Breast epithelium (tissue), 4 donors: ENCODE measurements at regions not wholly inside any gene's neighbourhood (a gene's known extent, or its start where the extent isn't known, plus 50 kb on each side); places are given as distances from the start of the nearest gene placed in this dataset.

Experiments
- DNase-seq, 2 donors: peaks; one replicate each; pipeline ENCODE4 v3.0.0-alpha.2; 2019; ENCODE audit warnings: low spot score in 2 of 2
- H3K27ac ChIP-seq, 2 donors: fragments of 200-600 bp; sonication (generic) in 1 of 2; one replicate each; pipeline ENCODE4 v1.5.1; 2016 to 2019; ENCODE audit warnings: mild to moderate bottlenecking in 1 of 2
- H3K27me3 ChIP-seq, 2 donors: fragments of 200-600 bp; sonication (generic) in 1 of 2; one replicate each; pipeline versions ENCODE4 v1.5.1 to v1.6.0; 2017 to 2019; ENCODE audit warnings: control low read depth in 1 of 2, mild to moderate bottlenecking in 1 of 2
- H3K36me3 ChIP-seq: fragments of 200-600 bp; one replicate; pipeline ENCODE4 v1.5.1; 2019
- H3K4me1 ChIP-seq, 2 donors: fragments of 200-600 bp; sonication (generic); one replicate each; pipeline ENCODE4 v1.5.1; 2016 to 2019; ENCODE audit warnings: control low read depth in 1 of 2
- H3K4me3 ChIP-seq, 3 donors: fragments of 200-600 bp; sonication (generic); 1 replicate in 2 of 3; 2 replicates in 1 of 3; pipeline ENCODE4 v1.5.1; 2016 to 2019; ENCODE audit warnings: mild to moderate bottlenecking in 3 of 3, moderate library complexity in 2 of 3
- H3K9me3 ChIP-seq, 2 donors: fragments of 200-600 bp; sonication (generic) in 1 of 2; one replicate each; pipeline ENCODE4 v1.5.1; 2016 to 2019; ENCODE audit warnings: control low read depth in 1 of 2
- POLR2A ChIP-seq: fragments of 450-650 bp; IDR thresholded peaks from one replicate; pipeline ENCODE4 v1.6.1; 2016; ENCODE audit warnings: antibody characterized with exemption, mild to moderate bottlenecking, moderate library complexity
- POLR2AphosphoS5 ChIP-seq, 3 donors: sonication (generic); formaldehyde crosslinking; IDR thresholded peaks; one replicate each; pipeline ENCODE4 v1.6.1; 2017; ENCODE audit warnings: antibody characterized with exemption in 3 of 3
- intact Hi-C: fragments of 100-400 bp; cut with DNase I; formaldehyde crosslinking; loops from one replicate; pipeline ENCODE4 v1.15.1; 2023; ENCODE audit warnings: low total_unique reads
- TF ChIP-seq, protein P1 (sequence below), 3 donors: fragments of 450-650 bp; IDR thresholded peaks; one replicate each; pipeline ENCODE4 v1.5.1; 2016 to 2017; ENCODE audit warnings: antibody characterized with exemption in 3 of 3, mild to moderate bottlenecking in 3 of 3, moderate library complexity in 3 of 3

DNA sequence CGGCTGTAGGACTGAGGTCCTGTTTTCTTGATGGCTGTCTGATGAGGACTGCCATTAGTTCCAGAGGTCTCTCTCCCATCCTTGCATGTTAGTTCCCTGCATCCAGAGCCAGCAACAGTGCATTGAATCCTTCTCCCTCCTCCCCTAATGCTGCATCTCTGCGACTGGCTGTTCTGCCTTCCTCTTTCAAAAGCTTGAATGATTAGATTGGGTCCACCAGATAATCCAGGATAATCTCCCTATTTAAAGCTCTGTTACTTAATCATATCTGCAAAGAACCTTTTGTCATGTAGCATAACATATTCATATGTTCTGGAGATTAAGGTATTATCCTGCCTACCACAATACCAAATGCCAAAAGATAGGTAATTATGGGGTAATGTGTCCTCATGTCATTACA lies 377.5 kb downstream of the GPATCH2 start:
- DNase-seq: no peak
- Histone ChIP-seq H3K9me3 (no peaks in the 10 kb centered on the region), H3K4me3 (no peak overlapping the region), H3K27ac (no peak overlapping the region), H3K36me3 (no peaks in the 10 kb centered on the region), H3K4me1 (no peaks in the 10 kb centered on the region), H3K27me3 (no peaks in the 10 kb centered on the region)
- TF ChIP-seq POLR2AphosphoS5 (IDR thresholded peaks at IDR 0.05) (no peak), POLR2A (no peak)
- TF ChIP-seq, protein P1, sequence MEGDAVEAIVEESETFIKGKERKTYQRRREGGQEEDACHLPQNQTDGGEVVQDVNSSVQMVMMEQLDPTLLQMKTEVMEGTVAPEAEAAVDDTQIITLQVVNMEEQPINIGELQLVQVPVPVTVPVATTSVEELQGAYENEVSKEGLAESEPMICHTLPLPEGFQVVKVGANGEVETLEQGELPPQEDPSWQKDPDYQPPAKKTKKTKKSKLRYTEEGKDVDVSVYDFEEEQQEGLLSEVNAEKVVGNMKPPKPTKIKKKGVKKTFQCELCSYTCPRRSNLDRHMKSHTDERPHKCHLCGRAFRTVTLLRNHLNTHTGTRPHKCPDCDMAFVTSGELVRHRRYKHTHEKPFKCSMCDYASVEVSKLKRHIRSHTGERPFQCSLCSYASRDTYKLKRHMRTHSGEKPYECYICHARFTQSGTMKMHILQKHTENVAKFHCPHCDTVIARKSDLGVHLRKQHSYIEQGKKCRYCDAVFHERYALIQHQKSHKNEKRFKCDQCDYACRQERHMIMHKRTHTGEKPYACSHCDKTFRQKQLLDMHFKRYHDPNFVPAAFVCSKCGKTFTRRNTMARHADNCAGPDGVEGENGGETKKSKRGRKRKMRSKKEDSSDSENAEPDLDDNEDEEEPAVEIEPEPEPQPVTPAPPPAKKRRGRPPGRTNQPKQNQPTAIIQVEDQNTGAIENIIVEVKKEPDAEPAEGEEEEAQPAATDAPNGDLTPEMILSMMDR (IDR thresholded peaks at IDR 0.05): no peak
- intact Hi-C loops: no loop called here

DNA sequence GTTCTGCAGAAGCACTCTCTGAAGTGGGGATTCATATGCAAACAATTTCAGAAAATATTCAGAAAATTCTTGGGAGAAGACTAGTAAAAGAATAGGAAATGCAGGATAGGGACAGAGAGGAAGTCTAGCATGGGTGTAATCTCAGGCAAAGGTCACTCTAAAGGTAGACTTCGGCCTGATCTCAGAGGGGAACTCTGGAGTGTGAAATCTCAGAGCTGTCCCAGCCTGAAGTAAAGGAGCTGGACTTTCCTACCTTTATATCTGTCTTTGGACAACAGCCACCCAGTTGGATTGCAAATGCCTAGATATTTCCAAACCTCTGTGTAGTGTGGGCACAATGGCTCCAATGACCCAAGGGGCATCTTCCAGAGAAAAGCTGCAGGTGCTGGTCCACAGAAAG lies 379.8 kb downstream of the GPATCH2 start:
- TF ChIP-seq POLR2AphosphoS5 (IDR thresholded peaks at IDR 0.05): no peak
- TF ChIP-seq, protein P1 (IDR thresholded peaks at IDR 0.05): no peak
- TF ChIP-seq POLR2A: no peak
- no peaks in the 10 kb centered on the region for H3K27me3 ChIP-seq

DNA sequence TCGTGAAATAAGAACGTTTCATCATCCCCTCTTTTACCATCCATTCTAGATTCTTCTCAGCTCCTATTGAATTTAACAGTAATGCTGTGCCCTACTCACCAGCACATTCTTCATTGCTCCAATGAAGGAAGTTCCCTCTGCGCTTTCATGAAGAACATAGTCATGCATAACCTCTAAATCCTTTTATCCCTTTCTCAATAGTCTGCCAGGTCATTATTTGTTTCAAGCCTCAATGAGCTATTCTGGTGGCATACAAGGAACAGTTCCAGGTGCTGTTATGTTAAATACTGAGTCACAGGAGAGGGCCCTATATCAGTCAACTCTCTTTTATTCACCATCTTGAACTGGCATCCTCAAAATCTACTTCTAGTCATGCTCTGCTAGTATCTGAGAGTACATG lies 381.0 kb downstream of the GPATCH2 start:
- no peaks in the 10 kb centered on the region for H3K9me3 ChIP-seq
- H3K4me1 ChIP-seq: no peaks in the 10 kb centered on the region
- H3K27me3 ChIP-seq: no peaks in the 10 kb centered on the region
- intact Hi-C loops: no loop called here
- H3K27ac ChIP-seq: no peak overlapping the region
- DNase-seq: no peak
- H3K4me3 ChIP-seq: no peak overlapping the region
- TF ChIP-seq POLR2AphosphoS5 (IDR thresholded peaks at IDR 0.05): no peak
- H3K36me3 ChIP-seq: no peaks in the 10 kb centered on the region

More for the DNA sequence above, 379.8 kb downstream of the GPATCH2 start:
- Histone ChIP-seq H3K27ac (no peak overlapping the region), H3K4me1 (no peaks in the 10 kb centered on the region), H3K9me3 (no peaks in the 10 kb centered on the region), H3K4me3 (no peak overlapping the region), H3K36me3 (no peaks in the 10 kb centered on the region)
- DNase-seq: no peak
- intact Hi-C loops: no loop called here

DNA sequence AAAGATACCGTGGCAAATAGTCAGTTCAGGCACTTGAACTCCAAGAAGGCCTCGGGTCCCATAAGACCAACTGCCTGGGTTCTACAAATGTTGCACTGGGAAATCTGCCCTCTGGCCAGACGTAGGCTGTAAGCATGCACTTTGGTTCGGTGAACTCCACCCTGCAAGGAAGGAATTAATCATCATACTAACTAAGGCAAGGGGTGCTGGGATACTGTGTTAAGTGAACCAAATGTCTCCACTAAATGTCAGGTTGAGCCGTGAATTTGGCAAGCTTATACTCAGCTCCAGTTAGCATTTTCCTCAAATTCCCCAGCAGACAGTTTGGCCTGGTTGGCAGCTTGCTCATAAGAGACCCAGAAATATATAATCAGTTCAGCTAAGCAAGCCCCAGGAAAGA lies 385.9 kb downstream of the GPATCH2 start:
- intact Hi-C loops: no loop called here
- TF ChIP-seq POLR2A (no peak), POLR2AphosphoS5 (IDR thresholded peaks at IDR 0.05) (no peak)
- TF ChIP-seq, protein P1 (IDR thresholded peaks at IDR 0.05): no peak
- H3K9me3 ChIP-seq: no peaks in the 10 kb centered on the region
- no peak overlapping the region for H3K4me3 ChIP-seq
- H3K27ac ChIP-seq: no peak overlapping the region
- no peaks in the 10 kb centered on the region for H3K36me3 ChIP-seq
- no peaks in the 10 kb centered on the region for H3K27me3 ChIP-seq
- DNase-seq: no peak
- H3K4me1 ChIP-seq: no peaks in the 10 kb centered on the region

DNA sequence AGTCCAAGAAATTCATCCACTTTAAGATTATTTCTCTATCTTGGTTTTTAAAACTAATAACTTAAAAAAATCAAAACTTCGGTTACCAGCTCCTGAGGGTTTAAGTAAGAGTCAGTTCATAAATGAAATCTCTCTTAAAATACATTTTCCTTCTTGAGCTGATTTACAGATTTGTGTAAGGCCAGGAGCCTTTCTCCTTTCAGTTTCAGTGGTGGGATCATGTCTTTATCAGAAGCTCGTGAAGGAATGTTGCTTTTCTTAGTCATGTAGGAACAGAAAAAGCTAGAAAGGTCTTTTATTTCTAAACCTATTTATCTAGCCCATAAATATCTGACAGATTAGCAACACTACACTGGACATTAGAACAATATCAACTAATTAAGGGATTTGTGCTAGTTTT lies 390.2 kb downstream of the GPATCH2 start:
- H3K4me1 ChIP-seq: no peaks in the 10 kb centered on the region
- intact Hi-C loops: no loop called here
- H3K27me3 ChIP-seq: no peaks in the 10 kb centered on the region
- no peak overlapping the region for H3K27ac ChIP-seq
- TF ChIP-seq, protein P1 (IDR thresholded peaks at IDR 0.05): no peak
- TF ChIP-seq POLR2AphosphoS5 (IDR thresholded peaks at IDR 0.05) (no peak), POLR2A (no peak)
- no peaks in the 10 kb centered on the region for H3K9me3 ChIP-seq
- H3K36me3 ChIP-seq: no peaks in the 10 kb centered on the region
- H3K4me3 ChIP-seq: no peak overlapping the region
- no peak for DNase-seq

DNA sequence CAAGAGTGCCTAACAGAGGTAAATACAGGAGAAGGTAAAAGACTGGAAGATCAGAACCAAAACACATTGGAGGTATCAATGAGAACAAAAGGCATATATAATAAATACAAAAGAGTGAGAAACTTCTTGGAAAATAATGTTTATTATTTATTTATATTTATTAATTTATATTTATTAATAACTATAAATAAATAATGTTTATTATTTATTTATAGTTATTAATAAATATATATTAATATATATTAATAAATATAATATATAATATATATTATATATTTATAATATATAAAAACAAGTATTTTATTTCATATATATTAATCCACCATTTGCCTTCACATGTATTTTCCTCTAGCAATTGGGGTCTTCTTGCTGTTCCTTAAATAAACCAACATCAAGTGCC lies 391.9 kb downstream of the GPATCH2 start:
- Histone ChIP-seq H3K9me3 (no peaks in the 10 kb centered on the region), H3K4me3 (no peak overlapping the region), H3K36me3 (no peaks in the 10 kb centered on the region), H3K4me1 (no peaks in the 10 kb centered on the region), H3K27me3 (no peaks in the 10 kb centered on the region), H3K27ac (no peak overlapping the region)
- intact Hi-C loops: no loop called here
- no peak for DNase-seq
- TF ChIP-seq, protein P1 (IDR thresholded peaks at IDR 0.05): no peak
- no peak for TF ChIP-seq POLR2AphosphoS5 (IDR thresholded peaks at IDR 0.05)
- TF ChIP-seq POLR2A: no peak
